Effector memory CD4-positive, alpha-beta T cell (primary cell): ENCODE measurements at regions not wholly inside any gene's neighbourhood (a gene's known extent, or its start where the extent isn't known, plus 50 kb on each side); places are given as distances from the start of the nearest gene placed in this dataset.

Source experiments
- DNase-seq, 3 donors: peaks; one replicate each; pipeline ENCODE4 v3.0.0-alpha.2; 2020
- H3K27ac ChIP-seq: 2 replicates; pipeline ENCODE4 v1.7.0; 2013; ENCODE audit warnings: mild to moderate bottlenecking, low read length, moderate library complexity; ENCODE audit not compliant: insufficient read depth, poor library complexity, severe bottlenecking
- H3K27me3 ChIP-seq: replicated peaks from 2 replicates; pipeline ENCODE4 v1.7.0; 2013; ENCODE audit warnings: mild to moderate bottlenecking, low read length; ENCODE audit not compliant: insufficient read depth, control insufficient read depth, poor library complexity, severe bottlenecking
- H3K36me3 ChIP-seq: 2 replicates; pipeline ENCODE4 v1.7.0; 2013; ENCODE audit warnings: mild to moderate bottlenecking, low read length, moderate library complexity; ENCODE audit not compliant: control insufficient read depth, insufficient read depth
- H3K4me1 ChIP-seq: 2 replicates; pipeline ENCODE4 v1.7.0; 2013; ENCODE audit warnings: low read length, mild to moderate bottlenecking; ENCODE audit not compliant: control insufficient read depth, insufficient read depth, poor library complexity, severe bottlenecking
- H3K4me3 ChIP-seq: 2 replicates; pipeline ENCODE4 v1.7.0; 2013; ENCODE audit warnings: low read length, low read depth, mild to moderate bottlenecking; ENCODE audit not compliant: insufficient read depth, poor library complexity, severe bottlenecking
- H3K9me3 ChIP-seq: 2 replicates; pipeline ENCODE4 v1.7.0; 2013; ENCODE audit warnings: mild to moderate bottlenecking, low read length, moderate library complexity; ENCODE audit not compliant: control insufficient read depth

DNA sequence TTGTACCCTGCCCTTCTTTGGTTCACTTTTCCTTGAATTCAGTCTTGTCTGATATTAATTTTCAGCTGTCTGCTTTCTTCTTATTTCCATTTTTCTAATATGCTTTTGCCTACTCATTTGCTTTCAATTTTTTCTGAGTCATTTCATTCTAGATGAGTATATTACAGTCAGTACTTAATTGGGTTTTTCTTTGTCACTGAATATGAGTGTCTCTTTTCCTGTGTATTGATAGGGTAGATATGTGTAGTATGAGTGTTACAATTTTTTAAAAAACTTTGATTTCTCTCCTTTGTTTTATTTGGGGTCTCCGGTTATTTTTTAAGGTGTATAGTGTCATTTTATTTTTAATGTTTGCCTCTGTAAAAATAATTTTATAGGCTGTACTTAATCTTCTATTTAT is 222.2 kb downstream of the IDS start:
- Histone ChIP-seq H3K27me3 (no peaks in the 10 kb centered on the region), H3K27ac (no peak overlapping the region), H3K4me1 (no peaks in the 10 kb centered on the region), H3K4me3 (no peak overlapping the region), H3K9me3 (no peaks in the 10 kb centered on the region), H3K36me3 (no peaks in the 10 kb centered on the region)
- DNase-seq, result no peak

GRCh38 chrX:149280011-149280410 is 225.1 kb downstream of the IDS start:
- H3K36me3 ChIP-seq, result no peaks in the 10 kb centered on the region
- H3K4me3 ChIP-seq, result no peak overlapping the region
- H3K9me3 ChIP-seq, result no peaks in the 10 kb centered on the region
- no peaks in the 10 kb centered on the region for H3K4me1 ChIP-seq
- H3K27me3 ChIP-seq, result no peaks in the 10 kb centered on the region
- no peak overlapping the region for H3K27ac ChIP-seq
- DNase-seq, result no peak

- Histone ChIP-seq H3K27ac (no peak overlapping the region), H3K4me3 (no peak overlapping the region), H3K36me3 (no peaks in the 10 kb centered on the region), H3K27me3 (no peaks in the 10 kb centered on the region), H3K4me1 (no peaks in the 10 kb centered on the region), H3K9me3 (no peaks in the 10 kb centered on the region)
- no peak for DNase-seq
These were observed 229.3 kb downstream of the IDS start for GRCh38 chrX:149275836-149276235.

DNA sequence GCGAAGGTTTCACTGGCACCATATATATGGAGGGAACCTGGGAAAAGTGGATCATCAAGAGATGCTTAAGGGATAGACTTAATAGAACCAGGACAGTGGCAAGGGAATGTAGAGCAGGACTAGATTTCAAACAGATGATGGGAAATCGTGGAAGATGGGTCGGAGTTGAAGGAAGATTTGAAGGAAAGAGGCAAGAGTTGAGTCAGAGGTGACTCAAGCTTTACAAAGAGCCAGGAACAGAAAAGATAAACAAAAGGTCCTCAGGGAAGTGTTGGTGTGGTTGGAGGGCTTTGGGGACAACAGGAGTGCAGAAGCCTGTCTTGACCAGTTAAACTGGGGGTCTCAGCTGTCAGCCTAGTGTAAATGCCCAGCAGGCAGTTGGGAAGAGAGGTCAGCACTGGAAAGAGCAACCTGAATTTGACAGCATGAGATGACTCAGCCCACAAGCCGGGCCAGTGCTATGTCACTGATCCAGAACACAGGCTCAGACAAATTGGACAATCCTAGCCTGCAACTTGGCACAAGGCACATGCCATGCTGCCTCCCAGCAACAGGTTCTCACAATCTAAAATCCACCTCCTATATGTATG is 230.5 kb downstream of the IDS start:
- no peak for DNase-seq

GRCh38 chrX:149272690-149273463 is 232.2 kb downstream of the IDS start:
- no peaks in the 10 kb centered on the region for H3K36me3 ChIP-seq
- no peak overlapping the region for H3K27ac ChIP-seq
- no peaks in the 10 kb centered on the region for H3K4me1 ChIP-seq
- H3K27me3 ChIP-seq, result no peaks in the 10 kb centered on the region
- no peak overlapping the region for H3K4me3 ChIP-seq
- H3K9me3 ChIP-seq, result no peaks in the 10 kb centered on the region
- no peak for DNase-seq

More for the DNA sequence above, 230.5 kb downstream of the IDS start:
- Histone ChIP-seq H3K4me1 (no peaks in the 10 kb centered on the region), H3K27ac (no peak overlapping the region), H3K9me3 (no peaks in the 10 kb centered on the region), H3K27me3 (no peaks in the 10 kb centered on the region), H3K36me3 (no peaks in the 10 kb centered on the region), H3K4me3 (no peak overlapping the region)

- Histone ChIP-seq H3K4me3 (no peak overlapping the region), H3K27me3 (no peaks in the 10 kb centered on the region), H3K4me1 (no peaks in the 10 kb centered on the region), H3K36me3 (no peaks in the 10 kb centered on the region), H3K27ac (no peak overlapping the region), H3K9me3 (no peaks in the 10 kb centered on the region)
- DNase-seq, result no peak
These were observed 237.0 kb downstream of the IDS start for GRCh38 chrX:149267878-149268813.

DNA sequence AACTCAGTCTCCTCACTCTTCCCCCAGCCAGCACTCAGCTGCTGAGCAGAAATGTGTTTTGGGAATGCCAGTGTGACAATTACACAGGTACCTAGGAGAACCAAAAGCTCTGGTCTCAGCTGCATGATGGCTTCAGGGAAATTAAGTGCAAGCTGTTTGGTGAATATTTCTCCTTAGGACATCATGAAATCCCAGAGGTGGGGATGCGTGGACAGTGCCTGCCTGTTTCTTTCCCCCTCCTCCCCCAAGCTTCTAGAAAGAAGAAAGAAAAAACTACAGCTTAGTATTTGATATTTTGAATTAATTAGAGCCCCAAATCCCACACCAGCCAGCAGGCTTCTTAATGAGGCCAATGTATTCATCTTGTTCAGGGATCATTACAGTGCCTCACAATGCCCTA is 243.0 kb downstream of the IDS start:
- no peak overlapping the region for H3K4me3 ChIP-seq
- H3K4me1 ChIP-seq, result no peaks in the 10 kb centered on the region
- no peaks in the 10 kb centered on the region for H3K9me3 ChIP-seq

DNA sequence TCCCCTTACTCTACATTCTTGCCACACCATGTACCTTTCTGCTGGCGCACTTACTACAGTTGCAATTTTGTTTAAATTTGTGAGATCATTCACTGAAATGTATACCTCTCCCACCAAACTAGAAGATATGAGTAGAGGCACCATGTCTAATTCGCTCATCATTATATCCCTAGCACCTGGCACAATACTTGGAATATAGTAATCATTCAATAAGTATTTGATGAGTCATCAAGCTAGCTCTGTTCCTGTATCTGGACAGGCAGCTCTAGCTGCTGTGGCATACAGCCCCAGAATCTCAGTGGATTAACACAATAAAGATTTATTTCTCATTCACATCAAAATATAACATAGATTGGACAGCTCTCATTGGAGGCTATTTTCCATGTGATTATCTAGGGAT is 245.9 kb downstream of the IDS start:
- DNase-seq, result no peak
- H3K27ac ChIP-seq, result no peak overlapping the region
- H3K9me3 ChIP-seq, result no peaks in the 10 kb centered on the region
- no peaks in the 10 kb centered on the region for H3K4me1 ChIP-seq
- H3K36me3 ChIP-seq, result no peaks in the 10 kb centered on the region
- no peaks in the 10 kb centered on the region for H3K27me3 ChIP-seq
- H3K4me3 ChIP-seq, result no peak overlapping the region

More for the DNA sequence above, 243.0 kb downstream of the IDS start:
- no peaks in the 10 kb centered on the region for H3K27me3 ChIP-seq
- DNase-seq, result no peak
- H3K36me3 ChIP-seq, result no peaks in the 10 kb centered on the region
- H3K27ac ChIP-seq, result no peak overlapping the region

DNA sequence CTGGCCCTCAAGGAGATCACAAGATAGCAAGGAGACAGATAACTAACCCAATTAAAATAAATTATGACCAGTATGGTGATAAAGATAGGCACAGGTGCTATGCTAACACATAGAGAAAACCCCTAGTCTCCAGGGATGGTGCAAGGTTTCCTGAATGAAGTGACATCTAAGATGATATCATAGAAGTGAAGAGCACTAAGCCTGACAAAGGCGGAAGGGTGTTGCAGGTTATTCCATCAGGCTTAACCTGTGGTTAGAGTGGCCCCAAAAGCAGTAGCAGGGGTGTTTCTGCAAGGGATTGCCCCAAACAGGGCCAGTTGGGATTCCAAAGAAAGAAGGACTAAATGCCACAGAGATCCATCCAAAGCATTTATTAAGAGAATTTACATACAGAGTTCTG is 249.2 kb downstream of the IDS start:
- H3K9me3 ChIP-seq, result no peaks in the 10 kb centered on the region
- no peak overlapping the region for H3K27ac ChIP-seq
- H3K4me3 ChIP-seq, result no peak overlapping the region
- no peaks in the 10 kb centered on the region for H3K4me1 ChIP-seq
- no peaks in the 10 kb centered on the region for H3K27me3 ChIP-seq
- H3K36me3 ChIP-seq, result no peaks in the 10 kb centered on the region
- DNase-seq, result no peak
